ENCODE measurements at regions not wholly inside any gene's neighbourhood (a gene's known extent, or its start where the extent isn't known, plus 50 kb on each side); places are given as distances from the start of the nearest gene placed in this dataset.

DNA sequence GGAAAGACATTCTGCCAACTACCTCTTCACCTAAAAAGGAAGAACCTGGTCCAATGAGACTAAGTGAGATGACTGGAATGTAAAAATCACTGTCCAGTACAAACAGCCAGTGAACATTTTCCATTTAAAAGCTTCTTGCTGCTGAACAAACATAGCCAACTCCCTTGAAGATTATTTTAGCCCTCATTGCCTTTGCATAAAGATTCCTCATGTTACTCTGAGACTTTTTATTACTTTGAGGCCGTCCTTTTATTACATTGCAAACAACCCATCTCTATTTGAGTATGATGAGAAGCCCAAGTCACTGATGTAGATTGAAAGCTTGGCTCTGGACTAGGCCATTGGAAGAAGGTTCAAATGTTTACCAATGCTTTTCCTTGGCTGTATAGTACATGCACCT lies 649.8 kb downstream of the CETN3 start:
- intact Hi-C loops (cut with micrococcal nuclease; ENCODE audit: unreplicated experiment): no loop called here
- no peak for TF ChIP-seq EZH2phosphoT487 (IDR thresholded peaks at IDR 0.05; ENCODE audit: borderline replicate concordance, low read depth, low read length)
- no peak for TF ChIP-seq CTCF (conservative IDR thresholded peaks at IDR 0.05; ENCODE audit: low read length)
- Histone ChIP-seq H3K79me2 (ENCODE audit: insufficient read depth, low read depth, low read length) (no peaks in the 10 kb centered on the region), H4K20me1 (ENCODE audit: insufficient read depth, low read length) (no peaks in the 10 kb centered on the region), H3K4me1 (ENCODE audit: insufficient read depth, low read length, poor library complexity, severe bottlenecking) (no peaks in the 10 kb centered on the region), H3K4me2 (ENCODE audit: low read length) (no peak overlapping the region), H3K9me3 (ENCODE audit: low read length) (no peaks in the 10 kb centered on the region), H3K4me3 (ENCODE audit: low read depth, low read length, poor library complexity, severe bottlenecking) (no peak overlapping the region), H3K27ac (ENCODE audit: low read depth, low read length, poor library complexity, severe bottlenecking) (no peak overlapping the region), H3K9me2 (ENCODE audit: insufficient read depth, low read length) (no peaks in the 10 kb centered on the region), H3K36me3 (ENCODE audit: insufficient read depth, low read length) (no peaks in the 10 kb centered on the region), H2AFZ (ENCODE audit: low read length) (no peak overlapping the region)
- no TSS peak for BruUV-seq (replicated peaks)
- no peak for DNase-seq (ENCODE audit: low spot score)
- CTCF ChIA-PET (ENCODE audit: unreplicated experiment): interaction anchor here (0.5 kb wide), 1 partner anchor 1022 kb away, joined by 3 read pairs; no protein-coding TSS in a partner anchor
- POLR2A ChIA-PET: no interaction called here

DNA sequence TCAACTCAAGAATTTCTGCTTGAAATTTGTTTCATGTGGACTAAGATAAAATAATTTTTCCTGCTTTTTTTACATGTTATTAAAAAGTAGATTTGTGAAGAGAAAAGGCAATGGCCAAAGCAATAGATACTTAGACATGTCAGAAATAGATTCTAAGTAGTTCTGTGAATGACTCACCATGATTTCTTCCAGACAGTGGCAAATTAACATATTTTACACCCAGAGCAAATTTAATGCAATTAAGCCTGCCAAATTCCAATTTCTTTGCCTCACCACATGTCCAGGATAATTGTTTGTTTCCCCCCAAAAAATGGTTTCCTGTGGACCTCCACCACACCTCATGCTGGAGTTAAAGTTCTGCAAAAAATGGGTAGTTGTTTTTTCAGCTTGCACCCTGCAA lies 651.4 kb downstream of the CETN3 start:
- Histone ChIP-seq H3K4me3 (ENCODE audit: low read depth, low read length, poor library complexity, severe bottlenecking) (no peak overlapping the region), H3K36me3 (ENCODE audit: insufficient read depth, low read length) (no peaks in the 10 kb centered on the region), H3K79me2 (ENCODE audit: insufficient read depth, low read depth, low read length) (no peaks in the 10 kb centered on the region), H2AFZ (ENCODE audit: low read length) (no peak overlapping the region), H4K20me1 (ENCODE audit: insufficient read depth, low read length) (no peaks in the 10 kb centered on the region), H3K4me2 (ENCODE audit: low read length) (no peak overlapping the region), H3K9me3 (ENCODE audit: low read length) (no peaks in the 10 kb centered on the region), H3K4me1 (ENCODE audit: insufficient read depth, low read length, poor library complexity, severe bottlenecking) (no peaks in the 10 kb centered on the region), H3K9me2 (ENCODE audit: insufficient read depth, low read length) (no peaks in the 10 kb centered on the region), H3K27ac (ENCODE audit: low read depth, low read length, poor library complexity, severe bottlenecking) (no peak overlapping the region)
- ChIA-PET POLR2A (interaction anchor here (0.5 to 0.6 kb wide), 2 partner anchors 93 to 440 kb away, joined by 3 to 6 read pairs; no protein-coding TSS in a partner anchor), CTCF (ENCODE audit: unreplicated experiment) (no interaction called here)
- TF ChIP-seq CTCF (conservative IDR thresholded peaks at IDR 0.05; ENCODE audit: low read length): no peak
- DNase-seq (ENCODE audit: low spot score): no peak
- no TSS peak for BruUV-seq (replicated peaks)
- intact Hi-C loops (cut with micrococcal nuclease; ENCODE audit: unreplicated experiment): no loop called here

- no peaks in the 10 kb centered on the region for H3K36me3 ChIP-seq (ENCODE audit: insufficient read depth, low read length)
- BruUV-seq (replicated peaks): no TSS peak
- TF ChIP-seq EZH2phosphoT487 (IDR thresholded peaks at IDR 0.05; ENCODE audit: borderline replicate concordance, low read depth, low read length) (no peak), CTCF (conservative IDR thresholded peaks at IDR 0.05; ENCODE audit: low read length) (no peak)
- no peak overlapping the region for H3K27ac ChIP-seq (ENCODE audit: low read depth, low read length, poor library complexity, severe bottlenecking)
- no peaks in the 10 kb centered on the region for H3K9me3 ChIP-seq (ENCODE audit: low read length)
- H3K4me3 ChIP-seq (ENCODE audit: low read depth, low read length, poor library complexity, severe bottlenecking): no peak overlapping the region
- intact Hi-C loops (cut with micrococcal nuclease; ENCODE audit: unreplicated experiment): no loop called here
- H2AFZ ChIP-seq (ENCODE audit: low read length): no peak overlapping the region
- no peaks in the 10 kb centered on the region for H3K79me2 ChIP-seq (ENCODE audit: insufficient read depth, low read depth, low read length)
- ChIA-PET POLR2A (interaction anchor here (0.5 kb wide), 1 partner anchor 1163 kb away, joined by 4 read pairs; no protein-coding TSS in a partner anchor), CTCF (ENCODE audit: unreplicated experiment) (no interaction called here)
- no peaks in the 10 kb centered on the region for H3K9me2 ChIP-seq (ENCODE audit: insufficient read depth, low read length)
- no peak overlapping the region for H3K4me2 ChIP-seq (ENCODE audit: low read length)
- no peaks in the 10 kb centered on the region for H4K20me1 ChIP-seq (ENCODE audit: insufficient read depth, low read length)
- H3K4me1 ChIP-seq (ENCODE audit: insufficient read depth, low read length, poor library complexity, severe bottlenecking): no peaks in the 10 kb centered on the region
- no peak for DNase-seq (ENCODE audit: low spot score)
Observed at GRCh38 chr5:89756955-89757354, 652.6 kb downstream of the CETN3 start.

All from OCI-LY7 (cell line).